HEK293T (cell line): ENCODE measurements at regions not wholly inside any gene's neighbourhood (a gene's known extent, or its start where the extent isn't known, plus 50 kb on each side); places are given as distances from the start of the nearest gene placed in this dataset.

Experiments
- CTCF ChIA-PET: fragments of 350-600 bp; formaldehyde crosslinking; extraction: SDS; loops from one replicate; lab custom pipeline; 2021; ENCODE audit warnings: antibody characterized with exemption, inconsistent platforms; lab: Yijun Ruan, JAX
- POLR2A ChIA-PET: fragments of 350-600 bp; formaldehyde crosslinking; extraction: SDS; loops from one replicate; lab custom pipeline; 2020; ENCODE audit warnings: antibody characterized with exemption, inconsistent platforms; lab: Yijun Ruan, JAX
- DNase-seq: peaks from one replicate; pipeline ENCODE4 v3.0.0; 2012; ENCODE audit warnings: mixed read lengths; ENCODE audit errors: extremely low spot score
- ARNT ChIP-seq: fragments of 450-650 bp; IDR thresholded peaks from 2 replicates; pipeline ENCODE4 v1.6.1; 2017; ENCODE audit warnings: mild to moderate bottlenecking
- BHLHE40 ChIP-seq: fragments of 450-650 bp; IDR thresholded peaks from 2 replicates; pipeline ENCODE4 v1.6.1; 2016; ENCODE audit warnings: mild to moderate bottlenecking, moderate library complexity, borderline replicate concordance
- CTBP1 ChIP-seq: fragments of 450-650 bp; IDR thresholded peaks from 2 replicates; pipeline ENCODE4 v1.6.1; 2016; ENCODE audit warnings: borderline replicate concordance
- ELF4 ChIP-seq: fragments of 450-650 bp; IDR thresholded peaks from 2 replicates; pipeline ENCODE4 v1.6.1; 2017; ENCODE audit warnings: antibody characterized with exemption
- FOXA1 ChIP-seq: fragments of 450-650 bp; IDR thresholded peaks from 2 replicates; pipeline ENCODE4 v1.6.1; 2016; ENCODE audit warnings: mild to moderate bottlenecking
- FOXK2 ChIP-seq: fragments of 450-650 bp; IDR thresholded peaks from 2 replicates; pipeline ENCODE4 v1.6.1; 2016; ENCODE audit warnings: mild to moderate bottlenecking
- FOXM1 ChIP-seq: fragments of 450-650 bp; IDR thresholded peaks from 2 replicates; pipeline ENCODE4 v1.6.1; 2017; ENCODE audit warnings: mild to moderate bottlenecking, borderline replicate concordance
- HDGF ChIP-seq: fragments of 450-650 bp; IDR thresholded peaks from 2 replicates; pipeline ENCODE4 v1.6.1; 2017; ENCODE audit warnings: antibody characterized with exemption, borderline replicate concordance
- L3MBTL2 ChIP-seq: fragments of 450-650 bp; conservative IDR thresholded peaks from 2 replicates; pipeline ENCODE4 v1.6.1; 2016; ENCODE audit warnings: mild to moderate bottlenecking
- LEF1 ChIP-seq: fragments of 450-650 bp; IDR thresholded peaks from 2 replicates; pipeline ENCODE4 v1.6.1; 2017; ENCODE audit warnings: mild to moderate bottlenecking, borderline replicate concordance
- NFRKB ChIP-seq: fragments of 450-650 bp; IDR thresholded peaks from 2 replicates; pipeline ENCODE4 v1.6.1; 2016; ENCODE audit warnings: mild to moderate bottlenecking, moderate library complexity
- SP1 ChIP-seq: fragments of 450-650 bp; IDR thresholded peaks from 2 replicates; pipeline ENCODE4 v1.6.1; 2017
- SUZ12 ChIP-seq: fragments of 450-650 bp; IDR thresholded peaks from 2 replicates; pipeline ENCODE4 v1.6.1; 2016; ENCODE audit warnings: mild to moderate bottlenecking
- TARDBP ChIP-seq: fragments of 450-650 bp; IDR thresholded peaks from 2 replicates; pipeline ENCODE4 v1.6.1; 2016
- ZNF384 ChIP-seq: fragments of 450-650 bp; IDR thresholded peaks from 2 replicates; pipeline ENCODE4 v1.6.1; 2016
- TF ChIP-seq, protein P1 (sequence below): fragments of 450-650 bp; IDR thresholded peaks from 2 replicates; pipeline ENCODE4 v1.6.1; 2016

DNA sequence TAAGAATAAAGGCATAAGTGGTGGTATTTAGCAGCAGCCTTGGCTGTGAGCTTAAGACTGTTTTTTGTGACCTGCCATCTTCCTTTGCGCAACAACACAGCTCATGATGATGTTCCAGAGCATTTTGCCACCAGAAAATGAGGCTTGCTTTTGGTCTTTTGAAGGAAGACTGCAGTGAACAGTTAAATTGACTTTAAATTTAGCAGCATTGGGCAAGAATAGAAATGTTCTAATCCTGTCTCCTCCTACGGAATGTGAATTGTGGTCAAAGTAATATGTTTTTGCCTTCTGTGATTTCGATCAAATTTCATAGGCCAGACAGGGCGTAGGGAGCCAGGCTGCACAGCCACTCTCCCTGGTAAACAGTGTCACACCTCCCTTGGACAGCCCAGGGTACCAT, 460.7 kb upstream of the RASGRP1 start:
- no peak for DNase-seq
- CTCF ChIA-PET = no interaction called here
- POLR2A ChIA-PET = no interaction called here
- TF ChIP-seq FOXM1 (no peak), HDGF (no peak), ZNF384 (no peak), L3MBTL2 (no peak), FOXA1 (no peak), SP1 (no peak), NFRKB (no peak), SUZ12 (no peak)
- TF ChIP-seq, protein P1, sequence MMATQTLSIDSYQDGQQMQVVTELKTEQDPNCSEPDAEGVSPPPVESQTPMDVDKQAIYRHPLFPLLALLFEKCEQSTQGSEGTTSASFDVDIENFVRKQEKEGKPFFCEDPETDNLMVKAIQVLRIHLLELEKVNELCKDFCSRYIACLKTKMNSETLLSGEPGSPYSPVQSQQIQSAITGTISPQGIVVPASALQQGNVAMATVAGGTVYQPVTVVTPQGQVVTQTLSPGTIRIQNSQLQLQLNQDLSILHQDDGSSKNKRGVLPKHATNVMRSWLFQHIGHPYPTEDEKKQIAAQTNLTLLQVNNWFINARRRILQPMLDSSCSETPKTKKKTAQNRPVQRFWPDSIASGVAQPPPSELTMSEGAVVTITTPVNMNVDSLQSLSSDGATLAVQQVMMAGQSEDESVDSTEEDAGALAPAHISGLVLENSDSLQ = no peak

DNA sequence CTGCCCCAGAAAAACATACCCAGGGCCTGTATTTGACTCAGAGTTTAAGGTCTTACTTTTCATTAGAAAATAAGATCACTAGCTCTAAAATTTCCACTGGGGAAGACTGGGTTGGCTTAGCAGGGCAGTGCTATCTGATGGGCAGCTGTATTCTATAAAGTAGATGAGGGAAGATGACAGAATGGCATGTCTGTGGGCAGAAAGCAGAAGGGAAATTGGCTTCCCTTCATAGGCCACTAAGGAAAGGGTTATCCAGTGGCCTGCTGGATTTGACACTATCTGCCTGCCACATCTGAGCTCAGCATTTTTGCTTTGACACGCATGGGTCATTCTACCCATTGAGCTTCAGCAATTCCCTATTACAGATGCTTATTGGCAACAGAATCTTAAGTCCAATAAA, 461.3 kb upstream of the RASGRP1 start:
- ChIA-PET POLR2A (no interaction called here), CTCF (no interaction called here)
- no peak for TF ChIP-seq FOXA1
- no peak for TF ChIP-seq BHLHE40
- no peak for TF ChIP-seq FOXK2
- TF ChIP-seq HDGF = no peak
- no peak for TF ChIP-seq LEF1
- no peak for TF ChIP-seq ARNT
- no peak for TF ChIP-seq ZNF384
- no peak for TF ChIP-seq SP1
- no peak for TF ChIP-seq TARDBP
- no peak for TF ChIP-seq NFRKB
- no peak for TF ChIP-seq ELF4
- DNase-seq = no peak

DNA sequence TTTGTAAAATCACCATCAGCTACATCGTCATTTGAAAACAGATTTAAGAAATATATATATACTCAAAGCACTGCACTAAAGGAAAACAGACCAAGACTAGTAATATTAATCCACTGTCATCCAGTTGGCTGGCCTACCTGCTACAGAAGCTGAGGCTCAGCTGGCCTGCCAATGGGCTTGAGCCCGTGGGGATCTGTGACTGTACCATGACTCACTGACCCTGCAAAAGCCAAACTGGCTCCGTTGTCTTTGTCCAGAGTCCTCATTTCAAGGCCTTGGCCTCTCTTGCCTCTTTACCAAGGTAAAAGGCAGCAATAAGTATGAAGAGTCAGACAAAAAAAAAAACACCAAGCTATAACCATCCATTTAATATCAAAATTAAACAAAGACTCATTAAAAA, 463.5 kb upstream of the RASGRP1 start:
- ChIA-PET CTCF (no interaction called here), POLR2A (no interaction called here)
- DNase-seq = no peak
- TF ChIP-seq NFRKB (no peak), ELF4 (no peak), LEF1 (no peak), TARDBP (no peak), HDGF (no peak)
- TF ChIP-seq, protein P1 = no peak

DNA sequence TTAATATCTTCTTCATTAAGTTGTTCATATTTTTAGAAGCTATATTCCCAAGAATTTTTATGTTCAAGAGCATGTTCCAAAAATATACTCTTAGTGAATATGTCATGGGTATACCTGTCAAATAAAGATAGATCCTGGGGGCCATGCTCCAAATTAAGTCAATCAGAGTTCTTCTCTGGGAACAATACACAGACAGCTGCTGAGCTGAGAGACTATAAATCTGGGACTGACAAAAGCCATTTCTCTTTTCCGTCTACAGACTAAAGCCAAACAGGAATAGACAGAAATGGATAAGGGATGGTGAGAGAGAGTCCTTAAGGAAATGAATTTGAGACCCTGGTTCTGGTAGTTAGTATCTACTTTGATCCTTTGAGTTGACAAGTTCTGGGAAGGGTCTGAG, 465.1 kb upstream of the RASGRP1 start:
- ChIA-PET CTCF (no interaction called here), POLR2A (no interaction called here)
- DNase-seq = no peak
- TF ChIP-seq BHLHE40 = no peak
- TF ChIP-seq CTBP1 = no peak
- no peak for TF ChIP-seq NFRKB
- no peak for TF ChIP-seq FOXA1
- no peak for TF ChIP-seq ZNF384
- TF ChIP-seq HDGF = no peak
- no peak for TF ChIP-seq FOXK2
- TF ChIP-seq, protein P1 = no peak
- TF ChIP-seq SUZ12 = no peak
- no peak for TF ChIP-seq LEF1
- TF ChIP-seq L3MBTL2 = no peak
- TF ChIP-seq ELF4 = no peak
- TF ChIP-seq SP1 = no peak
- no peak for TF ChIP-seq FOXM1
- no peak for TF ChIP-seq ARNT

DNA sequence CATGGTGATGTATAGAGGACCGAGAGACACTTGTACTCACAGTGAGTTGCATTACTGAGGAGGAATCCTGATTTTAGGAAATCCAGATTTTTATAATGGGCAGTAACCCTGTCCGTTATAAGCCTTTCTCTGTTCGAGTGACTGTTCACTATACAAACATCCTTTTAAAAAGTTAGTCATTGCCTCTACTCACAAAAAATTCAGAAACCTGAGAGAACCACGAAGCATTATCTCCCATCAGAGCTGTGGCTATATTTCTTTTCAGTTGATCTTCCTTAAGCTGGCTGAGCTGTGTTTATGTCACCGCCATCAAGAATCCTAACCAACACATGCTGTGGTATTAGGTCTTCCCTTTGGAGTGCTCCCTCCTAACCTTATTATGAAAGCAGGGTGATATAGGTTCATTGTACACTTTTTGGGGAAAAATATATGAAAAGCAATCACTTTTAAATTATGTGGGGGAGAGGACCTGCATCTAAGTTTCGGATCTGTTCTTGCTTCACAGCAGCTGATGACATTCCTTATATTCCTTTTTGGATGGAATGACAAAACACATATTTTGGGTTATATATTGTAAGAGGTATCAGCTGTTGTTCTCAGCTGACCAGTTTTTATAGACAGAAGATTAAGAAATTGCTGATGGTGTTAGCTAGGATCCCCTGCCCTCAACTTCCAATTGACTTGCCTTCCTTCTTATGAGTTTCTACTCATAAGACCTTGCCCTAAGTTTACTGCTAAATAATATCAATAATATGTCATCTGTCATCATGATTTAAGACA, 465.9 kb upstream of the RASGRP1 start:
- POLR2A ChIA-PET = no interaction called here
- TF ChIP-seq ARNT (no peak), TARDBP (no peak), SP1 (no peak), FOXK2 (no peak), HDGF (no peak), CTBP1 (no peak), FOXM1 (no peak)
- TF ChIP-seq, protein P1 = no peak
- CTCF ChIA-PET = no interaction called here
- DNase-seq = no peak

DNA sequence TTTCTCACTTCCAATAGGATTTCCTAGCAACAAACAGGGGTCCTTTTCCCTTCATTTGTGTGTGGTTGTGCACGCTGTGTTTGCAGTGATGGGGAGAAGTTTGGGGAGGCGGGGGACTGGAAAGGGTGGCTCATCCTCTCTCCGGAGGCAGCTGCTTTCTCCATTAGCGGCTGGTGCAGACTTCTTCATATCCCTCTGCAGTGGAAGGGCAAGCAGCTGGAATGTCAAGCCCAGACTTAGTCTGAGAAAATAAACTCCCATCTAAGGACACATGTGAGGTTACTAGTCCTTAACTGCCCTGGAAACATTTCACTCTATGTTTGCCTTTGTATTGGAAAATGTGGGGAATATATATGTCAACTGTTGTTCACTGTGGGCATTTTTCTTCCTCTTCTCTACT, 467.0 kb upstream of the RASGRP1 start:
- ChIA-PET POLR2A (no interaction called here), CTCF (no interaction called here)
- DNase-seq = no peak
- TF ChIP-seq FOXM1 (no peak), NFRKB (no peak), FOXK2 (no peak), ELF4 (no peak), HDGF (no peak), CTBP1 (no peak), ARNT (no peak), TARDBP (no peak), L3MBTL2 (no peak), ZNF384 (no peak), LEF1 (no peak), SUZ12 (no peak), FOXA1 (no peak), SP1 (no peak), BHLHE40 (no peak)
- TF ChIP-seq, protein P1 = no peak
